ENCODE measurements at regions not wholly inside any gene's neighbourhood (a gene's known extent, or its start where the extent isn't known, plus 50 kb on each side); places are given as distances from the start of the nearest gene placed in this dataset.

DNA sequence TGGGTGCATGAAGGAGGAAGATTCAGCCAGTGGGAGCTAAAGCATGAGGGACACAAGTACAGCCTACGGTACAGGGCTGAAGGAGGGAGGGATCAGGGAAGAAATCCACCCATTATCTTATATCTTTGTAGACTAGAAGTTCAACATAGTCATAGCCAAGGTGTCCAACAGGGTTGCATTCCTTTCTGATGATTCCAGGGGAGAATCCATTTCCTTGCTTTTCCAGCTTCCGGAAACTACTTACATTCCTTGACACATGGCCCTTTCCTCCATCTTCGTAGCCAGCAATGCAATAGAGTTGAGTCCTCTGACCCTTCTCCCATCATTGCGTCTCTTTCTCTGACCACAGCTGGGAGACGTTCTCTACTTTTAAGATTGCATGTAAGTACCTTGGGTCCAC, 471.0 kb upstream of the SEMA6D start:
- peaks cover 15% of the 10 kb centered on the region for H3K4me1 Mint-ChIP-seq (ENCODE audit: low read depth)
- peaks cover 24% of the 10 kb centered on the region for H3K27me3 Mint-ChIP-seq
- TF ChIP-seq, protein P1, sequence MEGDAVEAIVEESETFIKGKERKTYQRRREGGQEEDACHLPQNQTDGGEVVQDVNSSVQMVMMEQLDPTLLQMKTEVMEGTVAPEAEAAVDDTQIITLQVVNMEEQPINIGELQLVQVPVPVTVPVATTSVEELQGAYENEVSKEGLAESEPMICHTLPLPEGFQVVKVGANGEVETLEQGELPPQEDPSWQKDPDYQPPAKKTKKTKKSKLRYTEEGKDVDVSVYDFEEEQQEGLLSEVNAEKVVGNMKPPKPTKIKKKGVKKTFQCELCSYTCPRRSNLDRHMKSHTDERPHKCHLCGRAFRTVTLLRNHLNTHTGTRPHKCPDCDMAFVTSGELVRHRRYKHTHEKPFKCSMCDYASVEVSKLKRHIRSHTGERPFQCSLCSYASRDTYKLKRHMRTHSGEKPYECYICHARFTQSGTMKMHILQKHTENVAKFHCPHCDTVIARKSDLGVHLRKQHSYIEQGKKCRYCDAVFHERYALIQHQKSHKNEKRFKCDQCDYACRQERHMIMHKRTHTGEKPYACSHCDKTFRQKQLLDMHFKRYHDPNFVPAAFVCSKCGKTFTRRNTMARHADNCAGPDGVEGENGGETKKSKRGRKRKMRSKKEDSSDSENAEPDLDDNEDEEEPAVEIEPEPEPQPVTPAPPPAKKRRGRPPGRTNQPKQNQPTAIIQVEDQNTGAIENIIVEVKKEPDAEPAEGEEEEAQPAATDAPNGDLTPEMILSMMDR (IDR thresholded peaks at IDR 0.05; ENCODE audit: unreplicated experiment), result no peak
- DNase-seq (ENCODE audit: low spot score, unreplicated experiment), result no peak
- H3K36me3 Mint-ChIP-seq (ENCODE audit: insufficient read depth), result no peaks in the 10 kb centered on the region
- H3K9me3 Mint-ChIP-seq (ENCODE audit: low read depth), result no peaks in the 10 kb centered on the region
- no peak overlapping the region for H3K27ac Mint-ChIP-seq
- H3K4me3 Mint-ChIP-seq (ENCODE audit: low read depth), result no peak overlapping the region

DNA sequence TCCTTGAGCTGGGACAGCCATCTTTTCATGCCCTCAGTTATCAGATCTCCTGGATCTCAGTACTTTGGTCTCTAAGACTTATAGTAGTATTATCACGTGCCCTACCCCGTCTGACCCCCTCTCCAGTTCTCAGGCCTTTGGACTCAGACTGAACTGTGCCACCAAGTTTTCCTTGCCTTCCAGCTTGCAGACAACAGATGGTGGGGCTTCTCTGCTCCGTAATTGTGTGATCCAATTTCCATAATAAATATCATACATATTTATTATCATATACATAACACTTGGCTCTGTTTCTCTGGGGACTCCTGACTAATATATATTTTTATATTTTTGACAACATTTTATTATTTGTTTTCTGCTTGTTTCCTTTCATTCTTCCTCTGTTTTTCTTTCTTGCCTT, 458.8 kb upstream of the SEMA6D start:
- Mint-ChIP-seq H3K36me3 (ENCODE audit: insufficient read depth) (peaks cover 6% of the 10 kb centered on the region), H3K27me3 (peaks cover 8% of the 10 kb centered on the region), H3K27ac (no peak overlapping the region), H3K4me3 (ENCODE audit: low read depth) (no peak overlapping the region), H3K9me3 (ENCODE audit: low read depth) (peaks cover 36% of the 10 kb centered on the region), H3K4me1 (ENCODE audit: low read depth) (no peaks in the 10 kb centered on the region)
- DNase-seq (ENCODE audit: low spot score, unreplicated experiment), result no peak
- TF ChIP-seq, protein P1 (IDR thresholded peaks at IDR 0.05; ENCODE audit: unreplicated experiment), result no peak

DNA sequence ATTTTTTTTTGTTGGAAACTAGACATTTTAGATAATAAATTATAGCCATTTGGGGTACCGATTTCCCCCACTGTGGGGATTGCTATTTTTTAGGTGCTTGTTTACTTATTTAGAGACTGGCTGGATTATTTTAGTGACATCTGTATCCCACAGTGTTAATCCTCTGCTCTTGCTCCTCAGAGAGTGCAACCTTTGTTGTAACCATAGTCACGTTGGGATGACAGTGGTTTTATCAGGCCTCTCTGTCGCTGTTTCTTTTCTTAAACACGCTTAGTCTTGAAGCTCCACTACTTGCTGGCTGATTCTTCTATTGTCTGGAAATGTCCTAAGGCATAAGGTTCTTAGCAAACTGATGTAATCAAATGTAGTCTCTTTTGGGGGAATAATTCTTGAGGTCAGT, 451.6 kb upstream of the SEMA6D start:
- Mint-ChIP-seq H3K4me1 (ENCODE audit: low read depth) (no peaks in the 10 kb centered on the region), H3K36me3 (ENCODE audit: insufficient read depth) (peaks cover 1% of the 10 kb centered on the region), H3K27me3 (peaks cover 6% of the 10 kb centered on the region), H3K4me3 (ENCODE audit: low read depth) (no peak overlapping the region), H3K9me3 (ENCODE audit: low read depth) (peaks cover 14% of the 10 kb centered on the region), H3K27ac (no peak overlapping the region)
- DNase-seq (ENCODE audit: low spot score, unreplicated experiment), result no peak
- TF ChIP-seq, protein P1 (IDR thresholded peaks at IDR 0.05; ENCODE audit: unreplicated experiment), result no peak

DNA sequence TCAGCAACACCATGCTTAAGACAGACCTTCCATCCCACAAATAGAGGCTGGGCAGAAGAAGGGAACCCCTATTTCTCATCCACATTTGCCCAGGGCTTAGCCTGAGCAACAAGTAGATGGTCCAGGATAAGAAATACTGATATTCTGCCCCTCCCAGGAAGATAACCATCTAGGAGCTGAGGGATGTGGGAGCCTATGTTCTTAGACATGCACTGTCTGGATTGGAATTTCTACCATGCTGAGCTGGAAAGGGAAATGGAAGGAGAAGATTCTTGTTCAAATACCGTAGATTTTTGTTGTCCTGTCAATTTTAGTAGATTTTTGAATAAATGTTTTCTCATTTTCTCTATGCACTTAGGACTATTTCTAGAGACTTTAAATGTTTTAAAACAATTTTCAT, 450.7 kb upstream of the SEMA6D start:
- Mint-ChIP-seq H3K4me1 (ENCODE audit: low read depth) (no peaks in the 10 kb centered on the region), H3K27ac (no peak overlapping the region), H3K9me3 (ENCODE audit: low read depth) (peaks cover 14% of the 10 kb centered on the region), H3K4me3 (ENCODE audit: low read depth) (no peak overlapping the region), H3K36me3 (ENCODE audit: insufficient read depth) (peaks cover 1% of the 10 kb centered on the region), H3K27me3 (peaks cover 6% of the 10 kb centered on the region)
- DNase-seq (ENCODE audit: low spot score, unreplicated experiment), result no peak
- TF ChIP-seq, protein P1 (IDR thresholded peaks at IDR 0.05; ENCODE audit: unreplicated experiment), result no peak

DNA sequence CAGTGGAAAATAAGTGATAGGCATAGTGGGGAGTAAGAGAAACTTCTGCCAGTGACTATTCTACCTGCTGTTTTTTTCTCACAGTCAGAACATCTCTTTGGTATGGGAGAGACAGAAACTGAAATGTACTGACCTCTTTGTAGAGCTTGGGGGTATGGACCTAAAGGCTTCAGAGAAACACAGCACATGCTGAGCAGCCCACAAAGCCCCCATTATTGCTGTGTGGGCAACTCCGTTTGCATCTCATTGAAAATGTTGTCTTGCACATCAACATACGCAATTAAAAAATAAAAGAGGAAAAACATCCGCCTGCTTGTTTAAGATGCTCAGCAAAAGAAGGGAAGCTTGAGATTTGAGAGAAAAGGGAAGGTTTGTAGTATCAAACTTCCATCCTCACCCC, 443.4 kb upstream of the SEMA6D start:
- Mint-ChIP-seq H3K27me3 (peaks cover 6% of the 10 kb centered on the region), H3K4me1 (ENCODE audit: low read depth) (no peaks in the 10 kb centered on the region), H3K36me3 (ENCODE audit: insufficient read depth) (peaks cover 4% of the 10 kb centered on the region), H3K9me3 (ENCODE audit: low read depth) (peaks cover 14% of the 10 kb centered on the region), H3K4me3 (ENCODE audit: low read depth) (no peak overlapping the region), H3K27ac (no peak overlapping the region)
- no peak for DNase-seq (ENCODE audit: low spot score, unreplicated experiment)
- TF ChIP-seq, protein P1 (IDR thresholded peaks at IDR 0.05; ENCODE audit: unreplicated experiment), result no peak

Measured in progenitor cell of endocrine pancreas (in vitro differentiated cells).